ENCODE measurements at regions not wholly inside any gene's neighbourhood (a gene's known extent, or its start where the extent isn't known, plus 50 kb on each side); places are given as distances from the start of the nearest gene placed in this dataset.

DNA sequence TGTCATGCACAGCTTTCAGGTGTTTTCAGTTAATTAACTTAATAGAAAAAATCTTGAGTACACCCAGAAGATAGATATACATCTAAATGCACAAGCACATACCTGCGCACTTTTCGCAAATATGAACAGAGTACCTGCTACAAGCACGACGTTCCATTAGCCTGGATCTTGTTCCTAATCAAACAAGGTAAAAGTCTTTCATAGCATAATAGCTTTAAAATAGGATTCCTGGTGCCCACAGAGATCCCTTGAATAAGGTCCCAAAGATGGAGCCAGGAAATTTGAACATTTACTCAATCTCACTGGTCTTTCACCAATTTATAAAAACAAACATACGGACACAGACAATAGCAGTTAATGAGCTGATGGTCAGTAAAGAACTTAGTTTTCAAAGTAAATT is 689.8 kb upstream of the CHORDC1 start:
- no peak for DNase-seq

DNA sequence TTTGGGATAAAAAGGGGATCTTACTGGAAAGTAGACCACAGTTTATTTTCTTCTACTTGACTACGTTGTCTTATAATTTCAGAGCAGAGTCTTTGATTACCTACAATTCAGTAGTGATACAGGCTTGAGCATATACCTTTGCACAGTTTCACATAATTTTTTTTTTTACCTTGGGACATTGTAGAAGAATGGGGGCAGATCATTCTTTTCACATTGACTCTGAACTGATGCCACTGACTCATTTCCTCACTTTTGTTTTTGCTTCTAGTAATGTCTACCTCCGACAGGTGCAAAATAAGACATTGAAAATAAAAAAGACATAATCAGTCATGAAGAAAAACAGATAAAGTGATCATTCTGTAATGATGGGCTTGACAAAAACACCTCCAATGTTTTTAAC is 688.3 kb upstream of the CHORDC1 start:
- no peak for DNase-seq

DNA sequence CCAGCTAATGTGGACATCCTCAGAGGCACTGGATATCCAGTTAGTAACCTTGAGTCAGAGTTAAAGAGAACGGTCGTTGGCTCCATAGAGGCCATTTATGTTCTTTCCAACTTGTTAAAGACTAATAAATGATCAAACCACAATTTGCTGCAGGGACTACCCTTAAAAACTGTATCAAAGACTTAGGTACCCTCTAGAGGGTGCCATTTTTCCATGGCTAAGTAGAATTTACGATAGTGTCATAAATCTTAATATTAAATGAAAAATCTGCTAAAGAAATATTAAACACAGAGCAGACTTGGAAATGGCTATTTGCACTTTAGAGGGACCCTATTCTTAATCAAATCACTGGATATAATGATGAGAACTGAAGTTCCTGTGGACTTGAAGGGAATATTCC is 685.2 kb upstream of the CHORDC1 start:
- DNase-seq, result no peak

DNA sequence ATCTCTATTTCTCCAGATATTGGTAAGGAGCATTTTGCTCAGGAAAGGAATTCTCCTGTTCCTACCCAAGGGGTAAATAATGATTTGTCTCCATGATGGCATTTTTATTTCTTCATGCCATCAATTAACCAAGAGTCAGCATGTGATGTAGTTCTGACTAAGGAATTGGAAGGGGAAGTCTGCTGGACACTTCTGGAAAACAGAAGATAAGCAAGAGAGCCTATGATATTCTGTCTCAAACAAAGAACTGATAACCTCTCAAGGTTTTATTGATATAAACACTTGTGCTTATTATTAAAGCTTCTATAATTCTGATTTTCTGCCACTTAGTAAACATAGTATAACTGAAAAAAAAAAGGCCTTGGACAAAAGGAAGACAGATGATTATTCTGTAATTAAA is 673.0 kb upstream of the CHORDC1 start:
- DNase-seq, result no peak

GRCh38 chr11:90890347-90890746 is 667.5 kb upstream of the CHORDC1 start:
- no peak for DNase-seq

- no peak for DNase-seq
These were observed 661.3 kb upstream of the CHORDC1 start for GRCh38 chr11:90884181-90884580.

DNA sequence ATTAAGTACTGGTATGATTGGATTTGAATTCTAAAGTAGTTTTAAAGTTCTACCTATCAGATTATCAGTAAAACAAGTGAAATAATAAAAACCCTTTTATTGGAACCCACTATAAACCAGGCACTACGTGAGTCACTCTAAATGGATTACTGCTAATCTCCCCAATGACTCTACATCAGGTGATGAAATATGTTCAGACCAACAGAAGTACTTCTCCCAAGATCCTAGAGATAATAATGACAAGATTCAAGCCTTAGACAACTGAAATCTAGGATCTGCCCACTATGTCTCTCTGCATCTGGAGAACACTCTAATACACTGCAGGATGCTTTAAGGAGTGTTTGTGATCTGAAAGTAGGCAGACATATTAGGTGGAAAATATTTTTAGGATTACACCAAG is 652.1 kb upstream of the CHORDC1 start:
- no peak for DNase-seq

- DNase-seq, result no peak
These were observed 651.4 kb upstream of the CHORDC1 start for GRCh38 chr11:90874281-90874680.

DNA sequence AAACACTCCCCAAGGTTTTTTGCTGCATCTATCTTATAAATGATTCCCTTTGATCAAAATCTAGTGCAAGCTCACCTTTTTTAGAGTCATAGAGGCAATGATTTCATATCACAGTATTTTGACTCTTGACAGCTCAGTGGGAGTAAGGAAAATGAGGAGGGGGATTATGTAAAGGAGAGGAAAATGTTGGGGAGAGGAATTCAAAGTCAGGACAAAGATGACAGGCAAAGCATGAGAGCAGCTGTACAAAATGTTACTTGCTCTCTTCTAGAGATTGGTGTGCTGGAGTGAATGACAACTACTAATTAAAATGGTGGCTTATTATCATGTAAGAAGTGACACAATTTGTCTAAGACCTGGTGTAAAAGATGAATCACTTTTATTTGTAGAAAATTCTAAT is 644.6 kb upstream of the CHORDC1 start:
- DNase-seq, result no peak

DNA sequence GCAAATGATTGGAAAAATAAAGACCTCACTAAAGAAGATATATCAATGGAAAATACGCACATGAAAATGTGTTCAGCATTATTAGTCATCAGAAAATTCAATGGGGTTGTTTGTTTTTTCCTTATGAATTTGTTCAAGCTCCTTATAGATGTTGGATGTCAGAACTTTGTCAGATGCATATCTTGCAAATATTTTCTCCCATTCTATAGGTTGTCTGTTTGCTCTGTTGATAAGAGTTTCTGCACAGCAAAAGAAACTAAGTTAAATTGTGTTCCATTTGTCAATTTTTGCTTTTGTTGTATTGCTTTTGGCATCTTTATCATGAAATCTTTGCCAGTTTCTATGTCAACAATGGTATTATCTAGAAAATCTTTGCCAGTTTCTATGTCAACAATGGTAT is 633.9 kb upstream of the CHORDC1 start:
- no peak for DNase-seq

DNA sequence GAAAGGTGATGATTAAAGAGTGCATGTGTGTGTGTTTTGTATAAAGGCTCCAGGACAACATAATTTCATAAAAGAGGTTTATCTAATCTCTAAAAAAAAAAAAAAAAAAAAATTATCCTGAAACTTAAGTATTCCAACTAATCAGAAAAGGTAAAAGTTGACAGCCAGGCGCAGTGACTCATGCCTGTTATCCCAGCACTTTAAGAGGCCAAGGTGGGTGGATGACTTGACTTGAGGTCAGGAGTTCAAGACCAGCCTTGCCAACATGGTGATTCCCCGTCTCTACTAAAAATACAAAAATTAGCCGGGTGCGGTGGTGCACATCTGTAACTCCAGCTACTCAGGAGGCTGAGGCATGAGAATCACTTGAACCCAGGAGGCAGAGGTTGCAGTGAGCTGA is 632.7 kb upstream of the CHORDC1 start:
- no peak for DNase-seq

- DNase-seq, result no peak
These were observed 628.3 kb upstream of the CHORDC1 start for GRCh38 chr11:90851196-90851595.

DNA sequence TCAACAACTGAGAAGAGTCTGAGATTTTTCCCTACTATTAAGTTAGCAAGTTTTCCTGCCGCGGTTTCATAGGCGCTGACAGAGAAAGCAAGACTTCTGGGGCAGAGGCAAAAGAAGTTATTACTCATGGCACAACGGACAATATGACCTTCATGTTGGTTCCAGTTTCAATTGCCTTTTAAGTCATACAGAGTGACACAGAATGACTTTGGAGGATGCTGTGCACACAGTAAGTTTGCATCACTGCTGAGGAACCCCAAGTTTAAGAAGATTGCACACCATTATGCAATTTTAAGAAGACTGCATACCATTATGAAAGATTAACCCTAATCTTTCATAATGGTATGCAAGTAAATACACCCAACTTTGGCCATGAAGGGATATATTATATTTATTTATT is 626.5 kb upstream of the CHORDC1 start:
- no peak for DNase-seq

GRCh38 chr11:90847268-90847886 is 624.5 kb upstream of the CHORDC1 start:
- no peak for DNase-seq

- no peak for DNase-seq
These were observed 623.8 kb upstream of the CHORDC1 start for GRCh38 chr11:90846628-90847027.

DNA sequence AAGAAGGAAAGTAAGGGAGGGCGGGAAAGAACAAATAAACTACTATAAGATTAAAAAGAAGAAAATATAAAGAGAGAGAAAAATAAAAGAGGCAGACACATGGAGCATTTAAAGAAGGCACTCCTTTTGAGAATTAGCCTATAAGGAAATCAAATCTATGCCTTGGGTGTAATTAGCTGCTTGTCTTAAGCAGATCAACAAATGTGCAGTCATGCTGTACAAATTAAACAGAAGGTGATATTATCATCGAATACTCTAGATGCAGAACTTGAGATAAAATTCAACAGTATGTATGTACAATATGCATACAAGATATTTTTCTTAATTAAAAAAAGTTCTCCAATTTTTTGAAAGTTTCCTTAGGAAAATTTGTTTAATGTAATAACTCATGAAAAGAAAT is 623.0 kb upstream of the CHORDC1 start:
- DNase-seq, result no peak

- DNase-seq, result no peak
These were observed 622.3 kb upstream of the CHORDC1 start for GRCh38 chr11:90845126-90845525.

DNA sequence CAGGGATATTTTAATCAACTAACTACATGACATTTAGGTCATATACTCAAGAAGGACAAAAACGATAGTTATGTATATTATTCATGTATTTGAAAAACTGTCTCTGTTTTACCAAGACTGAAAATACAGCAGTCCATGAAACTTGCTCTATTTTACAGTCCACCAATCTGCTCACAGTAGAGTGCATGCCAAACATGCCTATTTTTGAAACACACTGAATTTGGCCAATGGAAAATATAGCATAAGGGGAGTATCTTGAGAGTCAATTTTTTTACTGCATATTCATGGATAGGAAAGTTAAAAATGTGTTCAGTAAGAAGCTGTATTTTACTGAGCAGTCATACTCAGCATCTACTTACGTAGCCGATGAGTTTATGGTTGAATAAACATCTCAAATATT is 621.2 kb upstream of the CHORDC1 start:
- DNase-seq, result no peak

- no peak for DNase-seq
These were observed 619.8 kb upstream of the CHORDC1 start for GRCh38 chr11:90842681-90843080.

GRCh38 chr11:90840071-90840470 is 617.2 kb upstream of the CHORDC1 start:
- DNase-seq, result no peak

- DNase-seq, result no peak
These were observed 613.2 kb upstream of the CHORDC1 start for GRCh38 chr11:90836031-90836430.

GRCh38 chr11:90823446-90823845 is 600.6 kb upstream of the CHORDC1 start:
- no peak for DNase-seq

GRCh38 chr11:90822996-90823395 is 600.1 kb upstream of the CHORDC1 start:
- DNase-seq, result no peak

GRCh38 chr11:90818196-90818745 is 595.4 kb upstream of the CHORDC1 start:
- no peak for DNase-seq

DNA sequence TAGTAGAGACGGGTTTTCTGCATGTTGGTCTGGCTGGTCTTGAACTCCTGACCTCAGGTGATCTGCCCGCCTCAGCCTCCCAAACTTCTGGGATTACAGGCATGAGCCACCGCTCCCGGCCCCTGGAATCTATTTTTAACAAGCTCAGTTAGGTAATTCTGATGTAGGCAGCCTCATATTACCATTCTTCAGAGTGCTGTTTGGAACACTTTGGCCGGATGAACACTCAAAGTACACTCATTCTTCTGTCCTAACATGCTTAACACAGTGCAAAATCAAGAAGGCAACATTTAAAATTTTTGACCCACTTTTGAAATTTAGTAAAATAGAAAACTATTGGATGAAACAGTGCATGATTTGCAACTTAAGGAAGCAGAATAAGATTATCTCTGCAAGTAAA is 586.7 kb upstream of the CHORDC1 start:
- no peak for DNase-seq

Measured in femur (tissue), 1 donor.